K562 (cell line): ENCODE measurements at regions not wholly inside any gene's neighbourhood (a gene's known extent, or its start where the extent isn't known, plus 50 kb on each side); places are given as distances from the start of the nearest gene placed in this dataset.

Source experiments
- ATAC-seq: fragments of 200-7000 bp; cut with Tn5 transposase; 3 replicates; pipeline ENCODE4 v1.9.1; 2020; ENCODE audit warnings: moderate library complexity
- BruUV-seq: library from RNA; stranded (reverse); fragments of 400-500 nt; replicated peaks from 2 replicates; lab custom pipeline; 2021; lab: Mats Ljungman, UMichigan
- CTCF ChIA-PET: fragments of 300-600 bp; formaldehyde crosslinking; extraction: SDS; loops from one replicate; lab custom pipeline; 2021; ENCODE audit warnings: low intra/inter-chr PET ratio; lab: Yijun Ruan, JAX
- POLR2A ChIA-PET: fragments of 300-600, 350-650 bp; sonication (Branson Sonifier 250); formaldehyde crosslinking; extraction: SDS; loops from one replicate; lab custom pipeline; 2021; ENCODE audit warnings: antibody characterized with exemption, inconsistent platforms; lab: Yijun Ruan, JAX
- DNase-seq, 4 experiments: peaks; one replicate each; pipeline versions ENCODE4 v3.0.0 to v3.0.0-alpha.2; 2011 to 2018; ENCODE audit warnings: low spot score in 3 of 4, mixed read lengths in 3 of 4; ENCODE audit errors: extremely low read depth in 1 of 4
- FAIRE-seq: peaks from 2 replicates; lab custom pipeline; 2011; peaks lifted over from hg19 to GRCh38; lab: Jason Lieb, UNC
- H2AFZ ChIP-seq: 2 replicates; pipeline ENCODE4 v1.6.0; 2011; ENCODE audit warnings: low read depth, low read length, control low read depth, inconsistent platforms
- H3K27ac ChIP-seq: fragments of 200-600 bp; 3 replicates; pipeline ENCODE4 v1.8.0; 2011; ENCODE audit warnings: low read depth, mild to moderate bottlenecking, control low read depth, inconsistent platforms, low read length, moderate library complexity, mixed read lengths; ENCODE audit errors: extremely low read depth
- H3K27me3 ChIP-seq, 2 experiments: fragments of 300-600 bp in 1 of 2; 2 replicates in 1 of 2; 3 replicates in 1 of 2; pipeline versions ENCODE4 v1.6.0 to v1.8.0; 2011; ENCODE audit warnings: inconsistent platforms in 2 of 2, low read length in 2 of 2, mild to moderate bottlenecking in 1 of 2, mixed read lengths in 1 of 2, moderate library complexity in 1 of 2; ENCODE audit not compliant: control insufficient read depth in 2 of 2, insufficient read depth in 2 of 2
- H3K36me3 ChIP-seq: fragments of 300-600 bp; 3 replicates; pipeline ENCODE4 v1.8.0; 2011; ENCODE audit warnings: mild to moderate bottlenecking, low read length, inconsistent platforms; ENCODE audit not compliant: control insufficient read depth, insufficient read depth
- H3K4me1 ChIP-seq, 2 experiments: fragments of 200-600 bp in 1 of 2; replicated peaks in 1 of 2; 2 replicates in 1 of 2; 3 replicates in 1 of 2; pipeline versions ENCODE4 v1.5.1 to v1.8.0; 2011; ENCODE audit warnings: inconsistent platforms in 2 of 2, low read length in 2 of 2, mild to moderate bottlenecking in 1 of 2, mixed read lengths in 1 of 2, moderate library complexity in 1 of 2; ENCODE audit not compliant: control insufficient read depth in 2 of 2, insufficient read depth in 2 of 2
- H3K4me2 ChIP-seq: 2 replicates; pipeline ENCODE4 v1.6.1; 2011; ENCODE audit warnings: low read length, control low read depth, inconsistent platforms, mixed read lengths; ENCODE audit not compliant: insufficient read depth
- H3K4me3 ChIP-seq: fragments of 200-600 bp; sonication (generic), shearing (Covaris generic); 2 replicates; pipeline ENCODE4 v1.5.1; 2016; ENCODE audit warnings: control low read depth, inconsistent platforms
- H3K79me2 ChIP-seq: fragments of 200-600 bp; 3 replicates; pipeline ENCODE4 v1.8.0; 2011; ENCODE audit warnings: low read length, inconsistent platforms; ENCODE audit not compliant: control insufficient read depth, insufficient read depth
- H3K9ac ChIP-seq, 2 experiments: 2 replicates each; pipeline versions ENCODE4 v1.6.0 to v1.6.1; 2011; ENCODE audit warnings: low read depth in 2 of 2, low read length in 2 of 2, control low read depth in 1 of 2, inconsistent platforms in 1 of 2, mild to moderate bottlenecking in 1 of 2, mixed read lengths in 1 of 2; ENCODE audit not compliant: insufficient read depth in 1 of 2
- H3K9me1 ChIP-seq: one replicate; pipeline ENCODE4 v1.6.0; 2011; ENCODE audit warnings: inconsistent platforms, mild to moderate bottlenecking, low read length, moderate library complexity; ENCODE audit not compliant: control insufficient read depth, insufficient read depth
- H3K9me3 ChIP-seq: replicated peaks from 2 replicates; pipeline ENCODE4 v1.5.1; 2011; ENCODE audit warnings: low read depth, low read length, inconsistent platforms; ENCODE audit not compliant: control insufficient read depth, insufficient read depth
- H4K20me1 ChIP-seq: replicated peaks from 2 replicates; pipeline ENCODE4 v1.6.1; 2011; ENCODE audit warnings: low read length, inconsistent platforms, mixed read lengths; ENCODE audit not compliant: control insufficient read depth, insufficient read depth
- ARHGAP35 ChIP-seq: fragments of 450-650 bp; IDR thresholded peaks from 2 replicates; pipeline ENCODE4 v1.6.1; 2018; ENCODE audit not compliant: partially characterized antibody
- BACH1 ChIP-seq: fragments of 200-800 bp; sonication (Bioruptor generic); IDR thresholded peaks from 2 replicates; pipeline ENCODE4 v1.6.1; 2016; ENCODE audit warnings: missing genetic modification characterization, missing compliant biosample characterization
- FOXM1 ChIP-seq, 2 experiments: fragments of 450-650 bp in 1 of 2; sonication (generic) in 1 of 2; formaldehyde crosslinking in 1 of 2; IDR thresholded peaks; 2 replicates each; pipeline versions ENCODE4 v1.6.1 to v1.9.0; 2017 to 2022; ENCODE audit warnings: low read depth in 2 of 2, mild to moderate bottlenecking in 2 of 2, missing genetic modification reagents in 1 of 2, moderate library complexity in 1 of 2
- FUS ChIP-seq: fragments of 200-400 bp; formaldehyde crosslinking; optimal IDR thresholded peaks from 2 replicates; pipeline ENCODE3; 2017; ENCODE audit warnings: low read depth, low read length
- GABPA ChIP-seq: fragments of 200-800 bp; sonication (Bioruptor generic); conservative IDR thresholded peaks from 2 replicates; pipeline ENCODE4 v1.6.1; 2016; ENCODE audit warnings: low read depth, missing genetic modification characterization, missing compliant biosample characterization
- HMG20A ChIP-seq: fragments of 450-650 bp; formaldehyde crosslinking; conservative IDR thresholded peaks from 2 replicates; pipeline ENCODE4 v1.4.0; 2020; ENCODE audit warnings: mild to moderate bottlenecking, mixed read lengths
- MAFK ChIP-seq: IDR thresholded peaks from 2 replicates; pipeline ENCODE4 v1.6.1; 2011; ENCODE audit warnings: low read length, improper control_type of control experiment
- NR4A1 ChIP-seq, 2 experiments: fragments of 250-450 bp in 1 of 2; fragments of 450-650 bp in 1 of 2; sonication (Bioruptor Pico) in 1 of 2; IDR thresholded peaks; 2 replicates each; pipeline versions ENCODE4 v1.4.0 to v1.6.1; 2016 to 2020; ENCODE audit warnings: mild to moderate bottlenecking in 2 of 2, missing compliant biosample characterization in 1 of 2, missing genetic modification characterization in 1 of 2, moderate library complexity in 1 of 2
- POLR2B ChIP-seq: fragments of 450-650 bp; IDR thresholded peaks from 2 replicates; pipeline ENCODE4 v1.6.1; 2018; ENCODE audit warnings: low read depth; ENCODE audit not compliant: partially characterized antibody
- ZKSCAN1 ChIP-seq: fragments of 150-350 bp; IDR thresholded peaks from 2 replicates; pipeline ENCODE4 v1.6.1; 2016; ENCODE audit warnings: low read depth, low read length
- ZNF436 ChIP-seq: fragments of 250-450, 450-650 bp; sonication (Bioruptor Pico); formaldehyde crosslinking; IDR thresholded peaks from 2 replicates; pipeline ENCODE4 v1.7.0; 2020; ENCODE audit warnings: mild to moderate bottlenecking
- ZNF507 ChIP-seq: conservative IDR thresholded peaks from 2 replicates; pipeline ENCODE4 v1.6.1; 2017; ENCODE audit warnings: missing genetic modification characterization, missing compliant biosample characterization
- WGBS: fragments of 100-300 bp; shearing (Covaris generic); methylation state at CpG from one replicate; pipeline ENCODE4 v1.1.6; 2016; ENCODE audit warnings: low coverage, mixed read lengths; ENCODE audit not compliant: insufficient coverage; ENCODE audit errors: missing lambda C conversion rate; 5-methylcytosine and 5-hydroxymethylcytosine counted together
- in situ Hi-C: fragments of 300-500 bp; cut with MboI; formaldehyde crosslinking; loops from 4 replicates; pipeline ENCODE4 v1.15.0; 2018; ENCODE audit warnings: inconsistent platforms, mixed read lengths
- intact Hi-C: fragments of 100-400 bp; cut with micrococcal nuclease; formaldehyde crosslinking; loops from 2 replicates; pipeline ENCODE4 v1.14.2; 2022

GRCh38 chr12:93145086-93145485, 216.0 kb upstream of the EEA1 start:
- FAIRE-seq (no peak), DNase-seq (no peak), ATAC-seq (no peak)
- Histone ChIP-seq H3K27me3 (no peaks in the 10 kb centered on the region), H2AFZ (no peak overlapping the region), H3K79me2 (no peaks in the 10 kb centered on the region), H3K4me1 (peaks cover 0 to 9% of the 10 kb centered on the region in 2 experiments; a peak in 2 of 5 replicates), H3K36me3 (no peaks in the 10 kb centered on the region), H4K20me1 (no peaks in the 10 kb centered on the region), H3K4me2 (no peak overlapping the region), H3K9ac (no peak overlapping the region), H3K4me3 (no peak overlapping the region), H3K9me3 (no peaks in the 10 kb centered on the region), H3K9me1 (no peaks in the 10 kb centered on the region)
- intact Hi-C loops (no loop called here), in situ Hi-C loops (no loop called here)
- BruUV-seq: no TSS peak
- ChIA-PET POLR2A (no interaction called here), CTCF (no interaction called here)
- WGBS: 41% methylated on average over 5 of the region's 5 CpGs
- TF ChIP-seq ZNF436 (CRISPR knock-in tag) (no peak), ZNF507 (tag) (no peak), BACH1 (no peak), GABPA (tag) (no peak), FOXM1 (IDR thresholded peaks at IDR 0.05; ENCODE audit: low read depth) (no peak), FOXM1 (CRISPR knock-in tag; IDR thresholded peaks at IDR 0.05; ENCODE audit: low read depth) (no peak), MAFK (no peak), ARHGAP35 (no peak), POLR2B (no peak), ZKSCAN1 (no peak), HMG20A (CRISPR knock-in tag) (no peak), FUS (no peak), NR4A1 (CRISPR knock-in tag; IDR thresholded peaks at IDR 0.05) (no peak), NR4A1 (tag; IDR thresholded peaks at IDR 0.05) (no peak)
- TF ChIP-seq, all 486 proteins: peak for 0
- H3K27ac ChIP-seq: no peak overlapping the region
